Liver (tissue), 8 donors: ENCODE measurements at regions not wholly inside any gene's neighbourhood (a gene's known extent, or its start where the extent isn't known, plus 50 kb on each side); places are given as distances from the start of the nearest gene placed in this dataset.
"Not testable (repeated sequence)": the region's sequence is repeated elsewhere in the genome, so short reads cannot be mapped to it uniquely, and the experiment has no call there.

Experiments used
- DNase-seq: peaks from one replicate; pipeline ENCODE4 v3.0.0-alpha.2; 2017; ENCODE audit warnings: low spot score
- H3K27ac ChIP-seq, 2 donors: one replicate each; pipeline ENCODE4 v1.7.0; 2013; ENCODE audit warnings: inconsistent platforms in 2 of 2, low read length in 2 of 2, control low read depth in 1 of 2, low read depth in 1 of 2, mild to moderate bottlenecking in 1 of 2
- H3K27me3 ChIP-seq, 4 donors: one replicate each; pipeline versions ENCODE4 v1.6.1 to v1.7.0; 2013; ENCODE audit warnings: low read length in 3 of 4, inconsistent platforms in 1 of 4, mild to moderate bottlenecking in 1 of 4, moderate library complexity in 1 of 4; ENCODE audit not compliant: control insufficient read depth in 4 of 4, insufficient read depth in 4 of 4
- H3K36me3 ChIP-seq, 4 donors: one replicate each; pipeline versions ENCODE4 v1.6.1 to v1.7.0; 2013; ENCODE audit warnings: low read length in 3 of 4, mild to moderate bottlenecking in 3 of 4, low read depth in 1 of 4, moderate library complexity in 1 of 4; ENCODE audit not compliant: control insufficient read depth in 4 of 4, insufficient read depth in 3 of 4
- H3K4me1 ChIP-seq, 4 donors: one replicate each; pipeline versions ENCODE4 v1.6.1 to v1.7.0; 2013; ENCODE audit warnings: low read length in 3 of 4, mild to moderate bottlenecking in 3 of 4, moderate library complexity in 1 of 4; ENCODE audit not compliant: control insufficient read depth in 4 of 4, insufficient read depth in 4 of 4
- H3K4me3 ChIP-seq, 3 donors: one replicate each; pipeline versions ENCODE4 v1.6.1 to v1.7.0; 2013; ENCODE audit warnings: low read length in 3 of 3, control low read depth in 1 of 3, low read depth in 1 of 3, mild to moderate bottlenecking in 1 of 3
- H3K9ac ChIP-seq, 2 donors: one replicate each; pipeline ENCODE4 v1.7.0; 2013; ENCODE audit warnings: low read length in 2 of 2, mild to moderate bottlenecking in 2 of 2, moderate library complexity in 2 of 2, control low read depth in 1 of 2, low read depth in 1 of 2
- H3K9me3 ChIP-seq, 4 donors: one replicate each; pipeline versions ENCODE4 v1.6.1 to v1.7.0; 2013; ENCODE audit warnings: low read length in 3 of 4; ENCODE audit not compliant: control insufficient read depth in 4 of 4
- EGR1 ChIP-seq, 2 donors: IDR thresholded peaks; 2 replicates each; pipeline ENCODE4 v1.6.1; 2016 to 2018; ENCODE audit warnings: antibody characterized with exemption in 2 of 2, low read depth in 2 of 2
- FOXA1 ChIP-seq: IDR thresholded peaks from 2 replicates; pipeline ENCODE4 v1.6.1; 2016; ENCODE audit warnings: antibody characterized with exemption
- FOXA2 ChIP-seq: IDR thresholded peaks from 2 replicates; pipeline ENCODE4 v1.6.1; 2016; ENCODE audit warnings: antibody characterized with exemption
- GABPA ChIP-seq, 2 donors: IDR thresholded peaks in 1 of 2; conservative IDR thresholded peaks in 1 of 2; 2 replicates each; pipeline ENCODE4 v1.6.1; 2016; ENCODE audit warnings: antibody characterized with exemption in 2 of 2, mild to moderate bottlenecking in 1 of 2, moderate library complexity in 1 of 2
- HNF4A ChIP-seq, 2 donors: conservative IDR thresholded peaks; 2 replicates each; pipeline ENCODE4 v1.6.1; 2016; ENCODE audit warnings: antibody characterized with exemption in 2 of 2, mild to moderate bottlenecking in 2 of 2
- HNF4G ChIP-seq: IDR thresholded peaks from 2 replicates; pipeline ENCODE4 v1.6.1; 2016; ENCODE audit warnings: antibody characterized with exemption
- JUND ChIP-seq, 2 donors: IDR thresholded peaks; 2 replicates each; pipeline ENCODE4 v1.6.1; 2016; ENCODE audit warnings: antibody characterized with exemption in 2 of 2
- NR2F2 ChIP-seq: IDR thresholded peaks from 2 replicates; pipeline ENCODE4 v1.6.1; 2016; ENCODE audit warnings: antibody characterized with exemption
- RAD21 ChIP-seq, 2 donors: IDR thresholded peaks; 2 replicates each; pipeline ENCODE4 v1.6.1; 2016; ENCODE audit warnings: antibody characterized with exemption in 2 of 2, mild to moderate bottlenecking in 2 of 2
- RXRA ChIP-seq, 2 donors: IDR thresholded peaks; 2 replicates each; pipeline ENCODE4 v1.6.1; 2017 to 2018; ENCODE audit warnings: antibody characterized with exemption in 2 of 2, mild to moderate bottlenecking in 1 of 2
- SP1 ChIP-seq: IDR thresholded peaks from 2 replicates; pipeline ENCODE4 v1.6.1; 2018; ENCODE audit warnings: antibody characterized with exemption, mild to moderate bottlenecking
- TAF1 ChIP-seq: conservative IDR thresholded peaks from 2 replicates; pipeline ENCODE4 v1.6.1; 2016; ENCODE audit warnings: antibody characterized with exemption, mild to moderate bottlenecking
- YY1 ChIP-seq: IDR thresholded peaks from 2 replicates; pipeline ENCODE4 v1.6.1; 2016; ENCODE audit warnings: antibody characterized with exemption, mild to moderate bottlenecking
- WGBS: extraction: QIAGEN DNeasy Blood & Tissue Kit; methylation state at CpG from one replicate; pipeline ENCODE4 v1.1.7; 2013; 5-methylcytosine and 5-hydroxymethylcytosine counted together
- TF ChIP-seq, protein P1 (sequence below): fragments of 150-350 bp; IDR thresholded peaks from 2 replicates; pipeline ENCODE4 v1.5.1; 2017; ENCODE audit warnings: improper control_type of control experiment, low read depth, low read length; ENCODE audit not compliant: missing input control
- TF ChIP-seq, protein P2 (sequence below): IDR thresholded peaks from 2 replicates; pipeline ENCODE4 v1.6.1; 2016; ENCODE audit warnings: antibody characterized with exemption
- TF ChIP-seq, protein P3 (sequence below): IDR thresholded peaks from 2 replicates; pipeline ENCODE4 v1.6.1; 2016; ENCODE audit warnings: antibody characterized with exemption
- TF ChIP-seq, protein P4 (sequence below): IDR thresholded peaks from 2 replicates; pipeline ENCODE4 v1.6.1; 2016; ENCODE audit warnings: antibody characterized with exemption
- TF ChIP-seq, protein P5 (sequence below): IDR thresholded peaks from 2 replicates; pipeline ENCODE4 v1.6.1; 2016; ENCODE audit warnings: antibody characterized with exemption, mild to moderate bottlenecking
- donor health status: healthy.
- donor health status: healthy.
- donor health status: healthy.
- donor health status: healthy.
- donor health status: healthy.

DNA sequence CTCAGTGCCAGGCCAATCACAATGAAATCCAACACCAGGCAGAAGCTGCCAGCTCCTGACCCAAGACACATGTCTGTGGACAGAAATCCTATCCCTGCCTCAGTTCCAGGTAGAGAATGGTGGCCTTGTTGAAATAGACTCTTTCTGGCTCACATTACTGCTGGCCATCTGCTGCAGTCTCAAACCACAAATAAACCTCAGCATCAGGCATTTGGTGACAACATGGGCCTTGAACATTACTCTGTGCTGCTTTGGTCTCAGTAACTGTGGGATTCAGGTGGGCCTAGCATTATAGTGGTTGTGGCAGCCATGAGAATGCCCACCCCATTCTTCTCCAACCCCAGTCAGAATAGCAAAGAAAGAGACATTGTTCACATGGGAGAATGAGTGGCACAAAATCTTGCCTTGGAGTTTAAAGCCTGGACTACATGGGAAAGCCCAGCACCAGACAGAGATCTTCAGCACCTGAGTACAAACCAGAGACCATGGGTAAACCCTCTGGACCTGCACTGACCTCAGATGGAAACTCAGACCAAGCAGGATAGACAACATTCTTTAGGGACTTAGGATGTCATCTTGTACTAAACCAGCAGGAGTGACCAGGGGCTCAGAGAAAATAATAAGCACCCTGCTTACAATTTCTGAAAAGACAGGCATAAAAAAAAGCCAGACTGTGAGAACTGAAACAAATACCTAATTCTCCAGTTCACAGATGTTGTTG, 50.4 kb upstream of the TRAM1L1 start:
- Histone ChIP-seq H3K36me3 (no peaks in the 10 kb centered on the region), H3K9me3 (no peaks in the 10 kb centered on the region), H3K27ac (no peak overlapping the region), H3K4me3 (no peak overlapping the region), H3K27me3 (no peaks in the 10 kb centered on the region), H3K9ac (no peak overlapping the region), H3K4me1 (no peaks in the 10 kb centered on the region)
- DNase-seq = no peak
- TF ChIP-seq JUND (IDR thresholded peaks at IDR 0.05) (no peak), HNF4A (conservative IDR thresholded peaks at IDR 0.05) (no peak), RAD21 (IDR thresholded peaks at IDR 0.05) (no peak), EGR1 (IDR thresholded peaks at IDR 0.05; ENCODE audit: low read depth in 2 of 2) (no peak), TAF1 (no peak), SP1 (no peak), YY1 (no peak)
- TF ChIP-seq, protein P1, sequence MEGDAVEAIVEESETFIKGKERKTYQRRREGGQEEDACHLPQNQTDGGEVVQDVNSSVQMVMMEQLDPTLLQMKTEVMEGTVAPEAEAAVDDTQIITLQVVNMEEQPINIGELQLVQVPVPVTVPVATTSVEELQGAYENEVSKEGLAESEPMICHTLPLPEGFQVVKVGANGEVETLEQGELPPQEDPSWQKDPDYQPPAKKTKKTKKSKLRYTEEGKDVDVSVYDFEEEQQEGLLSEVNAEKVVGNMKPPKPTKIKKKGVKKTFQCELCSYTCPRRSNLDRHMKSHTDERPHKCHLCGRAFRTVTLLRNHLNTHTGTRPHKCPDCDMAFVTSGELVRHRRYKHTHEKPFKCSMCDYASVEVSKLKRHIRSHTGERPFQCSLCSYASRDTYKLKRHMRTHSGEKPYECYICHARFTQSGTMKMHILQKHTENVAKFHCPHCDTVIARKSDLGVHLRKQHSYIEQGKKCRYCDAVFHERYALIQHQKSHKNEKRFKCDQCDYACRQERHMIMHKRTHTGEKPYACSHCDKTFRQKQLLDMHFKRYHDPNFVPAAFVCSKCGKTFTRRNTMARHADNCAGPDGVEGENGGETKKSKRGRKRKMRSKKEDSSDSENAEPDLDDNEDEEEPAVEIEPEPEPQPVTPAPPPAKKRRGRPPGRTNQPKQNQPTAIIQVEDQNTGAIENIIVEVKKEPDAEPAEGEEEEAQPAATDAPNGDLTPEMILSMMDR = no peak
- TF ChIP-seq, protein P2, sequence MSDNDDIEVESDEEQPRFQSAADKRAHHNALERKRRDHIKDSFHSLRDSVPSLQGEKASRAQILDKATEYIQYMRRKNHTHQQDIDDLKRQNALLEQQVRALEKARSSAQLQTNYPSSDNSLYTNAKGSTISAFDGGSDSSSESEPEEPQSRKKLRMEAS = no peak

DNA sequence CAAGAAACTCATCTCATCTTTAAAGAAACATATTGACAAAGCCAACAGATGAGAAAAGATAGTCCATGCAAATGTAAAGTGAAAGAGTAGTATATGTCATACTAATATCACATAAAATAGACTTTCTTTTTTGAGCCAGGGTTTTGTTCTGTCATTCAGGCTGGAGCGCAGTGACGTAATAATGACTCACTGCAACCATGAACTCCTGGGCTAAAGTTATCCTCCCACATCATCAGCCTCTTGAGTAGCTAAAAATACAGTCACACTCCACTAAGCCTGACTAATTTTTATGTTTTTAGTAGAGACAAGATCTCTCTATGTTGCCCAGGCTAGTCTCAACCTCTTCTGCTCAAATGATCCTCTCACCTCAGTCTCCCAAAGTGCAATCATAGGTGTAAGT, 51.8 kb upstream of the TRAM1L1 start:
- WGBS = 91% methylated on average over 2 of the region's 2 CpGs
- TF ChIP-seq JUND (IDR thresholded peaks at IDR 0.05) = no peak
- no peak for TF ChIP-seq FOXA2
- TF ChIP-seq, protein P3, sequence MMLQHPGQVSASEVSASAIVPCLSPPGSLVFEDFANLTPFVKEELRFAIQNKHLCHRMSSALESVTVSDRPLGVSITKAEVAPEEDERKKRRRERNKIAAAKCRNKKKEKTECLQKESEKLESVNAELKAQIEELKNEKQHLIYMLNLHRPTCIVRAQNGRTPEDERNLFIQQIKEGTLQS = no peak
- TF ChIP-seq, protein P4, sequence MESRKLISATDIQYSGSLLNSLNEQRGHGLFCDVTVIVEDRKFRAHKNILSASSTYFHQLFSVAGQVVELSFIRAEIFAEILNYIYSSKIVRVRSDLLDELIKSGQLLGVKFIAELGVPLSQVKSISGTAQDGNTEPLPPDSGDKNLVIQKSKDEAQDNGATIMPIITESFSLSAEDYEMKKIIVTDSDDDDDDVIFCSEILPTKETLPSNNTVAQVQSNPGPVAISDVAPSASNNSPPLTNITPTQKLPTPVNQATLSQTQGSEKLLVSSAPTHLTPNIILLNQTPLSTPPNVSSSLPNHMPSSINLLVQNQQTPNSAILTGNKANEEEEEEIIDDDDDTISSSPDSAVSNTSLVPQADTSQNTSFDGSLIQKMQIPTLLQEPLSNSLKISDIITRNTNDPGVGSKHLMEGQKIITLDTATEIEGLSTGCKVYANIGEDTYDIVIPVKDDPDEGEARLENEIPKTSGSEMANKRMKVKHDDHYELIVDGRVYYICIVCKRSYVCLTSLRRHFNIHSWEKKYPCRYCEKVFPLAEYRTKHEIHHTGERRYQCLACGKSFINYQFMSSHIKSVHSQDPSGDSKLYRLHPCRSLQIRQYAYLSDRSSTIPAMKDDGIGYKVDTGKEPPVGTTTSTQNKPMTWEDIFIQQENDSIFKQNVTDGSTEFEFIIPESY = no peak
- no peak for TF ChIP-seq SP1
- TF ChIP-seq TAF1 = no peak
- TF ChIP-seq, protein P1 = no peak
- TF ChIP-seq, protein P5, sequence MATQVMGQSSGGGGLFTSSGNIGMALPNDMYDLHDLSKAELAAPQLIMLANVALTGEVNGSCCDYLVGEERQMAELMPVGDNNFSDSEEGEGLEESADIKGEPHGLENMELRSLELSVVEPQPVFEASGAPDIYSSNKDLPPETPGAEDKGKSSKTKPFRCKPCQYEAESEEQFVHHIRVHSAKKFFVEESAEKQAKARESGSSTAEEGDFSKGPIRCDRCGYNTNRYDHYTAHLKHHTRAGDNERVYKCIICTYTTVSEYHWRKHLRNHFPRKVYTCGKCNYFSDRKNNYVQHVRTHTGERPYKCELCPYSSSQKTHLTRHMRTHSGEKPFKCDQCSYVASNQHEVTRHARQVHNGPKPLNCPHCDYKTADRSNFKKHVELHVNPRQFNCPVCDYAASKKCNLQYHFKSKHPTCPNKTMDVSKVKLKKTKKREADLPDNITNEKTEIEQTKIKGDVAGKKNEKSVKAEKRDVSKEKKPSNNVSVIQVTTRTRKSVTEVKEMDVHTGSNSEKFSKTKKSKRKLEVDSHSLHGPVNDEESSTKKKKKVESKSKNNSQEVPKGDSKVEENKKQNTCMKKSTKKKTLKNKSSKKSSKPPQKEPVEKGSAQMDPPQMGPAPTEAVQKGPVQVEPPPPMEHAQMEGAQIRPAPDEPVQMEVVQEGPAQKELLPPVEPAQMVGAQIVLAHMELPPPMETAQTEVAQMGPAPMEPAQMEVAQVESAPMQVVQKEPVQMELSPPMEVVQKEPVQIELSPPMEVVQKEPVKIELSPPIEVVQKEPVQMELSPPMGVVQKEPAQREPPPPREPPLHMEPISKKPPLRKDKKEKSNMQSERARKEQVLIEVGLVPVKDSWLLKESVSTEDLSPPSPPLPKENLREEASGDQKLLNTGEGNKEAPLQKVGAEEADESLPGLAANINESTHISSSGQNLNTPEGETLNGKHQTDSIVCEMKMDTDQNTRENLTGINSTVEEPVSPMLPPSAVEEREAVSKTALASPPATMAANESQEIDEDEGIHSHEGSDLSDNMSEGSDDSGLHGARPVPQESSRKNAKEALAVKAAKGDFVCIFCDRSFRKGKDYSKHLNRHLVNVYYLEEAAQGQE = no peak
- no peak for TF ChIP-seq NR2F2
- no peak for TF ChIP-seq FOXA1
- no peak for TF ChIP-seq HNF4G
- no peak for TF ChIP-seq YY1
- no peak for TF ChIP-seq RXRA (IDR thresholded peaks at IDR 0.05)
- TF ChIP-seq, protein P2 = no peak
- TF ChIP-seq GABPA (IDR thresholded peaks at IDR 0.05 in 1 of 2, conservative IDR thresholded peaks at IDR 0.05 in 1 of 2) = no peak
- no peak for TF ChIP-seq HNF4A (conservative IDR thresholded peaks at IDR 0.05)
- no peak for TF ChIP-seq RAD21 (IDR thresholded peaks at IDR 0.05)
- no peak for TF ChIP-seq EGR1 (IDR thresholded peaks at IDR 0.05; ENCODE audit: low read depth in 2 of 2)
- Histone ChIP-seq H3K4me3 (no peak overlapping the region), H3K36me3 (no peaks in the 10 kb centered on the region), H3K27me3 (no peaks in the 10 kb centered on the region), H3K9me3 (no peaks in the 10 kb centered on the region), H3K4me1 (no peaks in the 10 kb centered on the region), H3K9ac (no peak overlapping the region), H3K27ac (no peak overlapping the region)
- DNase-seq = no peak

DNA sequence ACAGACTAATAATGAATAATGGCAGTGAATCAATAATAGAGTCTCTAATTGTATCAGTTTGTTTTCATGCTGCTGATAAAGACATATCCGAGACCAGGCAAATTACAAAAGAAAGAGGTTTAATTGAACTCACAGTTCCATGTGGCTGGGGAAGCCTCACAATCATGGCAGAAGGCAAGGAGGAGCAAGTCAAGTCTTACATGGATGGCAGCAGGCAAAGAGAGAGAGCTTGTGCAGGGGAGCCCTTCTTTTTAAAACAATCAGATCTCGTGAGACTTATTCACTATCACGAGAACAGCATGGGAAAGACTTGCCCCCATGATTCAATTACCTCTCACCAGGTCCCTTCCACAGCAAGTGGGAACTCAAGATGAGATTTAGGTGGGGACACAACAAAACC, 53.4 kb upstream of the TRAM1L1 start:
- not testable (repeated sequence) for H3K9ac ChIP-seq, H3K27me3 ChIP-seq, H3K36me3 ChIP-seq, H3K4me1 ChIP-seq, DNase-seq, H3K27ac ChIP-seq, H3K9me3 ChIP-seq, H3K4me3 ChIP-seq
- 88% methylated on average over 3 of the region's 3 CpGs for WGBS
